Astrocyte (in vitro differentiated cells and primary cell): ENCODE measurements at regions not wholly inside any gene's neighbourhood (a gene's known extent, or its start where the extent isn't known, plus 50 kb on each side); places are given as distances from the start of the nearest gene placed in this dataset.

Source experiments
- DNase-seq: peaks from one replicate; pipeline ENCODE4 v3.0.0-alpha.2; 2010; ENCODE audit warnings: low read depth
- FAIRE-seq: peaks from 2 replicates; lab custom pipeline; 2011; peaks lifted over from hg19 to GRCh38; lab: Jason Lieb, UNC
- H2AFZ ChIP-seq: 2 replicates; pipeline ENCODE4 v1.6.0; 2012; ENCODE audit warnings: low read depth, low read length, inconsistent platforms
- H3K27ac ChIP-seq: 2 replicates; pipeline ENCODE4 v1.5.1; 2011; ENCODE audit warnings: low read depth, low read length, inconsistent platforms
- H3K27me3 ChIP-seq: 2 replicates; pipeline ENCODE4 v1.6.0; 2011; ENCODE audit warnings: low read length, inconsistent platforms; ENCODE audit not compliant: insufficient read depth
- H3K36me3 ChIP-seq: 2 replicates; pipeline ENCODE4 v1.5.1; 2011; ENCODE audit warnings: low read length, inconsistent platforms; ENCODE audit not compliant: insufficient read depth
- H3K4me1 ChIP-seq: 2 replicates; pipeline ENCODE4 v1.5.1; 2011; ENCODE audit warnings: low read length, inconsistent platforms; ENCODE audit not compliant: insufficient read depth
- H3K4me2 ChIP-seq: 2 replicates; pipeline ENCODE4 v1.6.0; 2012; ENCODE audit warnings: low read length, inconsistent platforms
- H3K4me3 ChIP-seq: 2 replicates; pipeline ENCODE4 v1.5.1; 2011; ENCODE audit warnings: low read depth, mild to moderate bottlenecking, low read length, inconsistent platforms; ENCODE audit not compliant: insufficient read depth
- H3K79me2 ChIP-seq: 2 replicates; pipeline ENCODE4 v1.6.0; 2012; ENCODE audit warnings: mild to moderate bottlenecking, low read length, inconsistent platforms; ENCODE audit not compliant: insufficient read depth
- H3K9ac ChIP-seq: 2 replicates; pipeline ENCODE4 v1.6.0; 2012; ENCODE audit warnings: mild to moderate bottlenecking, low read length, inconsistent platforms
- H3K9me3 ChIP-seq: 2 replicates; pipeline ENCODE4 v1.5.1; 2012; ENCODE audit warnings: low read depth, mild to moderate bottlenecking, low read length, inconsistent platforms; ENCODE audit not compliant: insufficient read depth
- H4K20me1 ChIP-seq: 2 replicates; pipeline ENCODE4 v1.6.0; 2012; ENCODE audit warnings: low read length, inconsistent platforms; ENCODE audit not compliant: insufficient read depth
- H3K27ac Mint-ChIP-seq: one replicate; pipeline ENCODE4 v1.8.0; 2021; ENCODE audit warnings: mild to moderate bottlenecking, mixed read lengths; ENCODE audit not compliant: unreplicated experiment
- H3K27me3 Mint-ChIP-seq: one replicate; pipeline ENCODE4 v1.8.0; 2021; ENCODE audit warnings: low read depth, mixed read lengths; ENCODE audit not compliant: unreplicated experiment
- H3K36me3 Mint-ChIP-seq: one replicate; pipeline ENCODE4 v1.8.0; 2021; ENCODE audit warnings: low read depth, mixed read lengths; ENCODE audit not compliant: unreplicated experiment
- H3K4me1 Mint-ChIP-seq: one replicate; pipeline ENCODE4 v1.8.0; 2021; ENCODE audit warnings: low read depth, mixed read lengths; ENCODE audit not compliant: unreplicated experiment
- H3K4me3 Mint-ChIP-seq: one replicate; pipeline ENCODE4 v1.8.0; 2021; ENCODE audit warnings: mild to moderate bottlenecking, moderate library complexity, mixed read lengths; ENCODE audit not compliant: unreplicated experiment
- H3K9me3 Mint-ChIP-seq: one replicate; pipeline ENCODE4 v1.8.0; 2021; ENCODE audit warnings: mild to moderate bottlenecking, mixed read lengths; ENCODE audit not compliant: unreplicated experiment
- CTCF ChIP-seq: IDR thresholded peaks from 2 replicates; pipeline ENCODE4 v1.5.1; 2011; ENCODE audit warnings: low read depth, mild to moderate bottlenecking, inconsistent platforms, low read length, moderate library complexity; ENCODE audit not compliant: insufficient read depth
- EZH2 ChIP-seq: IDR thresholded peaks from 2 replicates; pipeline ENCODE4 v1.6.1; 2012; ENCODE audit warnings: mild to moderate bottlenecking, low read length, inconsistent platforms; ENCODE audit not compliant: insufficient read depth

- Histone ChIP-seq H3K27me3 (peaks cover 2% of the 10 kb centered on the region), H3K4me2 (no peak overlapping the region), H3K27ac (no peak overlapping the region), H3K9ac (no peak overlapping the region), H4K20me1 (no peaks in the 10 kb centered on the region), H3K36me3 (no peaks in the 10 kb centered on the region), H3K79me2 (no peaks in the 10 kb centered on the region), H2AFZ (no peak overlapping the region), H3K4me1 (no peaks in the 10 kb centered on the region), H3K9me3 (no peaks in the 10 kb centered on the region), H3K4me3 (no peak overlapping the region)
- Mint-ChIP-seq H3K27me3 (peaks cover 70% of the 10 kb centered on the region), H3K27ac (no peak overlapping the region), H3K9me3 (peaks cover 2% of the 10 kb centered on the region), H3K36me3 (no peaks in the 10 kb centered on the region), H3K4me3 (no peak overlapping the region), H3K4me1 (peaks cover under 1% of the 10 kb centered on the region)
- DNase-seq, result no peak
- TF ChIP-seq EZH2 (no peak), CTCF (no peak)
- FAIRE-seq, result no peak
Measured at GRCh38 chr11:116244439-116244838, 528.3 kb downstream of the BUD13 start.

- H3K27me3 Mint-ChIP-seq, result peaks cover 70% of the 10 kb centered on the region
- no peak overlapping the region for H3K4me3 ChIP-seq
- H3K27ac ChIP-seq, result no peak overlapping the region
- H4K20me1 ChIP-seq, result no peaks in the 10 kb centered on the region
- no peak overlapping the region for H3K4me2 ChIP-seq
- no peak for DNase-seq
- H2AFZ ChIP-seq, result no peak overlapping the region
- TF ChIP-seq EZH2 (no peak), CTCF (no peak)
- no peak for FAIRE-seq
- H3K4me1 ChIP-seq, result no peaks in the 10 kb centered on the region
- H3K79me2 ChIP-seq, result no peaks in the 10 kb centered on the region
- peaks cover 2% of the 10 kb centered on the region for H3K27me3 ChIP-seq
- no peak overlapping the region for H3K27ac Mint-ChIP-seq
- H3K9me3 ChIP-seq, result no peaks in the 10 kb centered on the region
- peaks cover 1% of the 10 kb centered on the region for H3K9me3 Mint-ChIP-seq
- no peak overlapping the region for H3K9ac ChIP-seq
- H3K36me3 ChIP-seq, result no peaks in the 10 kb centered on the region
- H3K4me3 Mint-ChIP-seq, result no peak overlapping the region
- peaks cover 3% of the 10 kb centered on the region for H3K4me1 Mint-ChIP-seq
- H3K36me3 Mint-ChIP-seq, result no peaks in the 10 kb centered on the region
Measured at GRCh38 chr11:116243991-116244390, 528.8 kb downstream of the BUD13 start.

GRCh38 chr11:116242006-116242405, 530.8 kb downstream of the BUD13 start:
- H3K27ac ChIP-seq, result no peak overlapping the region
- peaks cover 2% of the 10 kb centered on the region for H3K27me3 ChIP-seq
- no peak overlapping the region for H3K4me2 ChIP-seq
- TF ChIP-seq EZH2 (no peak), CTCF (no peak)
- no peaks in the 10 kb centered on the region for H3K4me1 ChIP-seq
- no peaks in the 10 kb centered on the region for H4K20me1 ChIP-seq
- no peak for DNase-seq
- Mint-ChIP-seq H3K27me3 (peaks cover 62% of the 10 kb centered on the region), H3K9me3 (peaks cover 1% of the 10 kb centered on the region), H3K27ac (no peak overlapping the region), H3K36me3 (no peaks in the 10 kb centered on the region), H3K4me1 (peaks cover 3% of the 10 kb centered on the region), H3K4me3 (no peak overlapping the region)
- no peak overlapping the region for H3K9ac ChIP-seq
- no peaks in the 10 kb centered on the region for H3K79me2 ChIP-seq
- no peaks in the 10 kb centered on the region for H3K9me3 ChIP-seq
- H3K36me3 ChIP-seq, result no peaks in the 10 kb centered on the region
- FAIRE-seq, result no peak
- H2AFZ ChIP-seq, result no peak overlapping the region
- no peak overlapping the region for H3K4me3 ChIP-seq
